Esophagus squamous epithelium (tissue), 4 donors: ENCODE measurements at regions not wholly inside any gene's neighbourhood (a gene's known extent, or its start where the extent isn't known, plus 50 kb on each side); places are given as distances from the start of the nearest gene placed in this dataset.

Source experiments
- POLR2A ChIP-seq, 4 donors: fragments of 450-650 bp; IDR thresholded peaks; one replicate each; pipeline ENCODE4 v1.6.1; 2017; ENCODE audit warnings: antibody characterized with exemption in 4 of 4, mild to moderate bottlenecking in 4 of 4, moderate library complexity in 3 of 4
- TF ChIP-seq, protein P1 (sequence below), 6 experiments: fragments of 450-650 bp in 4 of 6; fragments of 200-600 bp in 2 of 6; sonication (generic) in 2 of 6; IDR thresholded peaks; one replicate each; pipeline ENCODE4 v1.5.1; 2016 to 2019; ENCODE audit warnings: antibody characterized with exemption in 6 of 6, mild to moderate bottlenecking in 4 of 6, moderate library complexity in 4 of 6

DNA sequence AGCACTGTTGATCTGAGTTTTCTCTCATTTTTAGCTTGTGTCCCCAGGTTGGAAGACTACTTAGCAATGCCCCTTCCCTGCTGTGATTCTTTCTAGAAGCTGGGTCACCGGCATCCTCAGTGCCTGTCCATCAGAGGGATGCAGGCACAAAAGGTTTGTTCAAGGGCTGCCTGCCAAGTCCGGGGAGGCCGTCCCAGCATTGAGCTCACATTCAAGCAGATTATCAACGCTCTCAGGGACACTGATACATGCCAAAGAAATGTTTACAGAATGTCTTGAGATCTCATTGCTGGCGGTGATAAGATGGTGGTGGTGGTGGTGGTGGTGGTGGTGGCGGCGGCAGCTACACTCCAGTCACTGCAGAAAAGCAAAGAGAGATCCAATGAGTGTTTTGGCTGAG lies 79.6 kb upstream of the VCX3A start:
- TF ChIP-seq, protein P1, sequence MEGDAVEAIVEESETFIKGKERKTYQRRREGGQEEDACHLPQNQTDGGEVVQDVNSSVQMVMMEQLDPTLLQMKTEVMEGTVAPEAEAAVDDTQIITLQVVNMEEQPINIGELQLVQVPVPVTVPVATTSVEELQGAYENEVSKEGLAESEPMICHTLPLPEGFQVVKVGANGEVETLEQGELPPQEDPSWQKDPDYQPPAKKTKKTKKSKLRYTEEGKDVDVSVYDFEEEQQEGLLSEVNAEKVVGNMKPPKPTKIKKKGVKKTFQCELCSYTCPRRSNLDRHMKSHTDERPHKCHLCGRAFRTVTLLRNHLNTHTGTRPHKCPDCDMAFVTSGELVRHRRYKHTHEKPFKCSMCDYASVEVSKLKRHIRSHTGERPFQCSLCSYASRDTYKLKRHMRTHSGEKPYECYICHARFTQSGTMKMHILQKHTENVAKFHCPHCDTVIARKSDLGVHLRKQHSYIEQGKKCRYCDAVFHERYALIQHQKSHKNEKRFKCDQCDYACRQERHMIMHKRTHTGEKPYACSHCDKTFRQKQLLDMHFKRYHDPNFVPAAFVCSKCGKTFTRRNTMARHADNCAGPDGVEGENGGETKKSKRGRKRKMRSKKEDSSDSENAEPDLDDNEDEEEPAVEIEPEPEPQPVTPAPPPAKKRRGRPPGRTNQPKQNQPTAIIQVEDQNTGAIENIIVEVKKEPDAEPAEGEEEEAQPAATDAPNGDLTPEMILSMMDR (IDR thresholded peaks at IDR 0.05): no peak
- TF ChIP-seq POLR2A (IDR thresholded peaks at IDR 0.05): no peak
